GM23248 (cell line): ENCODE measurements at regions not wholly inside any gene's neighbourhood (a gene's known extent, or its start where the extent isn't known, plus 50 kb on each side); places are given as distances from the start of the nearest gene placed in this dataset.

Experiments used
- EZH2 ChIP-seq: fragments of 200-600 bp; sonication (generic); IDR thresholded peaks from 2 replicates; pipeline ENCODE4 v1.6.1; 2018; ENCODE audit warnings: antibody characterized with exemption, mild to moderate bottlenecking; ENCODE audit not compliant: insufficient read depth, poor library complexity, severe bottlenecking
- EZH2phosphoT487 ChIP-seq: fragments of 200-600 bp; sonication (generic); IDR thresholded peaks from 2 replicates; pipeline ENCODE4 v1.6.1; 2018; ENCODE audit warnings: antibody characterized with exemption, moderate library complexity, mild to moderate bottlenecking, low read depth; ENCODE audit not compliant: insufficient read depth

DNA sequence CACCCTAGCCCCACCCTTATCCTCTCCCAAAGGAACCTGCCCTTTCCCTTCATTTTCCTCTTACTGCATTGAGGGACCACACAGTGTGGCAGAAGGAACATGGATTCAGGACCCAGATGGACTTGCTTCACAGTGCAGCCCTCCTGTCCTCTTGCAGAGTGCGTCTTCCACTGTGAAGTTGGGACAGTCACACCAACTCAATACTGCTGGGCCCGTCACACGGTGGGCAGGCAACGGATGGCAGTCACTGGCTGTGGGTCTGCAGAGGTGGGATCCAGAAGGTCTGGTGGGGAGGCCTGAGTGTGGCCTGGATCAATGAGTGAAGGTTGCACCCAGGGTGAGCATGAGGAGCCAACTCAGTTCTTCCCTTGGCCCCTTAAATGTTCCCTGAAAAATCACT lies 129.9 kb upstream of the B3GAT1 start:
- TF ChIP-seq EZH2 (no peak), EZH2phosphoT487 (no peak)
